ENCODE measurements at regions not wholly inside any gene's neighbourhood (a gene's known extent, or its start where the extent isn't known, plus 50 kb on each side); places are given as distances from the start of the nearest gene placed in this dataset.

DNA sequence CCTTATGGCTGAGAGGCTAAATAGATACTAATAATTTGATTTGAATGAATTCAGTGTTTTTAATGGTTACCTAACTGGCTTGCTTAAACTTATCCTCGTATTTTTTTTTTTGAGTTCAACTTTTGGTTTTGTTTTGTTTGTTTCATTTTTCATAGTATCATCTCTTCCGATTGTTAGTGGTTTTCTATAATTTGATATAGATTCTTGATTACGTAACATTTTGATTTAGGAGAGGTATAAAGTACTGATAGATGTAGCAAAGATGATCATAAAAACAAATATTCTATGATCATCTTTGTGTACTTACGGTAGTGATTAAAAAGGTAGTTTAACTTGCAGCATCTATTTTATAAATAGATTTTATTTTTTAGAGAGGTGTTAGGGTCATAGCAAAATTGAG, 93.0 kb downstream of the ALX1 start:
- Histone ChIP-seq H3K4me1 (ENCODE audit: low read length) (no peaks in the 10 kb centered on the region), H3F3A (ENCODE audit: insufficient read depth, low read length) (no peaks in the 10 kb centered on the region), H3K9me2 (replicated peaks; ENCODE audit: insufficient read depth, low read length) (no peaks in the 10 kb centered on the region), H3K79me2 (ENCODE audit: low read length) (no peaks in the 10 kb centered on the region), H2AFZ (ENCODE audit: low read length) (no peak overlapping the region), H3K9ac (ENCODE audit: low read length) (no peak overlapping the region), H3K4me3 (ENCODE audit: low read length) (no peak overlapping the region), H3K27ac (ENCODE audit: low read length) (no peak overlapping the region), H3K9me3 (replicated peaks; ENCODE audit: insufficient read depth, low read length) (no peaks in the 10 kb centered on the region), H3K36me3 (replicated peaks; ENCODE audit: insufficient read depth, low read length) (no peaks in the 10 kb centered on the region), H3K4me2 (ENCODE audit: low read depth, low read length) (no peak overlapping the region), H4K20me1 (ENCODE audit: insufficient read depth, low read length) (no peaks in the 10 kb centered on the region), H3K27me3 (replicated peaks; ENCODE audit: insufficient read depth, low read length) (no peaks in the 10 kb centered on the region)
- DNase-seq = no peak
- TF ChIP-seq EZH2phosphoT487 (IDR thresholded peaks at IDR 0.05; ENCODE audit: low read length) (no peak), CTCF (IDR thresholded peaks at IDR 0.05; ENCODE audit: low read length) (no peak), EZH2 (optimal IDR thresholded peaks at IDR 0.05; ENCODE audit: low read depth, low read length) (no peak)

DNA sequence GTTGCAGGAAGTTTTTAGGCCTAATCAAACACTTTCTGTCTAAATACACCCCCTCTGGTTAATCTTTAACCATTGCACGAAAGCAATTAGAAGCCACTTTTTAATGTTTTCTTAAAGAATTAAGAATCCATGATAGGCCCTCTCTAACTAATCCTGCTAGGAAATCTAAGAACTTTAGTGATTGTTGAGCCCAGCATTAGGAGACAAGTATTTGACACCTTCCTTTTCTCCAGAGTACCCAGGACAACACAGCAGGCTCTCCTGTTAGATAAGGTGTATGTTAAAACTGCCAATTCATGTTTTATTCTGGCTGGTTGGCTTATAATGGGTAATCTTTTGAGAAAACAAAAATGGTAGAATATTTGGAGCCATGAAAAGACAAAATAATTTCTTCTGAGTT, 95.0 kb downstream of the ALX1 start:
- Histone ChIP-seq H3K4me3 (ENCODE audit: low read length) (no peak overlapping the region), H3F3A (ENCODE audit: insufficient read depth, low read length) (no peaks in the 10 kb centered on the region), H3K4me1 (ENCODE audit: low read length) (no peaks in the 10 kb centered on the region), H2AFZ (ENCODE audit: low read length) (no peak overlapping the region), H3K9ac (ENCODE audit: low read length) (no peak overlapping the region), H3K9me2 (replicated peaks; ENCODE audit: insufficient read depth, low read length) (no peaks in the 10 kb centered on the region), H3K36me3 (replicated peaks; ENCODE audit: insufficient read depth, low read length) (no peaks in the 10 kb centered on the region), H3K79me2 (ENCODE audit: low read length) (no peaks in the 10 kb centered on the region), H3K27ac (ENCODE audit: low read length) (no peak overlapping the region), H3K27me3 (replicated peaks; ENCODE audit: insufficient read depth, low read length) (no peaks in the 10 kb centered on the region), H4K20me1 (ENCODE audit: insufficient read depth, low read length) (no peaks in the 10 kb centered on the region), H3K4me2 (ENCODE audit: low read depth, low read length) (no peak overlapping the region), H3K9me3 (replicated peaks; ENCODE audit: insufficient read depth, low read length) (no peaks in the 10 kb centered on the region)
- no peak for DNase-seq
- TF ChIP-seq CTCF (IDR thresholded peaks at IDR 0.05; ENCODE audit: low read length) (no peak), EZH2phosphoT487 (IDR thresholded peaks at IDR 0.05; ENCODE audit: low read length) (no peak), EZH2 (optimal IDR thresholded peaks at IDR 0.05; ENCODE audit: low read depth, low read length) (no peak)

- no peaks in the 10 kb centered on the region for H3K27me3 ChIP-seq (replicated peaks; ENCODE audit: insufficient read depth, low read length)
- H3K27ac ChIP-seq (ENCODE audit: low read length) = no peak overlapping the region
- H3K9me2 ChIP-seq (replicated peaks; ENCODE audit: insufficient read depth, low read length) = no peaks in the 10 kb centered on the region
- H4K20me1 ChIP-seq (ENCODE audit: insufficient read depth, low read length) = no peaks in the 10 kb centered on the region
- no peaks in the 10 kb centered on the region for H3K4me1 ChIP-seq (ENCODE audit: low read length)
- no peak overlapping the region for H3K4me2 ChIP-seq (ENCODE audit: low read depth, low read length)
- H3K9ac ChIP-seq (ENCODE audit: low read length) = no peak overlapping the region
- no peak overlapping the region for H3K4me3 ChIP-seq (ENCODE audit: low read length)
- H3K79me2 ChIP-seq (ENCODE audit: low read length) = no peaks in the 10 kb centered on the region
- no peak for DNase-seq
- TF ChIP-seq EZH2 (optimal IDR thresholded peaks at IDR 0.05; ENCODE audit: low read depth, low read length) = no peak
- no peak for TF ChIP-seq CTCF (IDR thresholded peaks at IDR 0.05; ENCODE audit: low read length)
- no peak for TF ChIP-seq EZH2phosphoT487 (IDR thresholded peaks at IDR 0.05; ENCODE audit: low read length)
- no peak overlapping the region for H2AFZ ChIP-seq (ENCODE audit: low read length)
- H3K9me3 ChIP-seq (replicated peaks; ENCODE audit: insufficient read depth, low read length) = no peaks in the 10 kb centered on the region
- no peaks in the 10 kb centered on the region for H3F3A ChIP-seq (ENCODE audit: insufficient read depth, low read length)
- no peaks in the 10 kb centered on the region for H3K36me3 ChIP-seq (replicated peaks; ENCODE audit: insufficient read depth, low read length)
Measured at GRCh38 chr12:85385406-85385805, 105.4 kb downstream of the ALX1 start.
